AML-193 (cell line): ENCODE measurements at regions not wholly inside any gene's neighbourhood (a gene's known extent, or its start where the extent isn't known, plus 50 kb on each side); places are given as distances from the start of the nearest gene placed in this dataset.
"Not testable (repeated sequence)": the region's sequence is repeated elsewhere in the genome, so short reads cannot be mapped to it uniquely, and the experiment has no call there.

Experiments
- DNase-seq, 2 experiments: peaks; one replicate each; lab custom pipeline; 2025; lab: John Stamatoyannopoulos, UW

DNA sequence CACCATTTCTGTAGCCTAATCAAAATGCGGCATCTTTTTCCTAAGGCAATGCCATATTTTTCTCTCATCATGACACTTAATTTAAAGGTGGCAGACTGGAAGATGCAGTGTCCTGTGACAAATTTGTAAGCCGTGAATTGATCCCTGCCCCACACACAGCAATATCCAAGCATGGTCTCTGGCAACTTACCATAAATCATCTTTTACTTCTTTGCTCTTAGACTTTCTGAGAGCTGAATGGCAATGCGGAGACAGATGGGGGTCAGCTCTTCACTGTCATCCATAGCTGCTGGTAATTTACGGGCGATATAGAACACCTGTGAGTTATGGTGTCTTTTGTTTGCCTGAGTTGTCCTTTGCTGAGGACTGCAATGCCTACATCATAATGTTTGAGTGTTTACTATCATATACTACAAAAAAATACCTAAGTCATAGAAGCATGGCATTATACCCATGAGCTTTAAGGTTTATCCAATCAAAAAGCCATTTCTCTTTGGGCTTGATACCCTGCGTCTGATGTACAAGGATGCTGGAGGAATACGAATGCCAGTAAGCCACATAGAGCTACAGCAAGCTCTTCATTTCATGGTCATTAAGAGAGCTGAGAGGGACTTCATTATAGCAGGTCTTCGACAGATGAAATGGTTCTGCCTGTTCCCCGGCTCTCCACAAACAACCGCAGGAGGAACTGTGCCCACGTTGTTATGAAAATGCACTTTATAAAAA lies 148.1 kb downstream of the TRIML1 start:
- no peak for DNase-seq

DNA sequence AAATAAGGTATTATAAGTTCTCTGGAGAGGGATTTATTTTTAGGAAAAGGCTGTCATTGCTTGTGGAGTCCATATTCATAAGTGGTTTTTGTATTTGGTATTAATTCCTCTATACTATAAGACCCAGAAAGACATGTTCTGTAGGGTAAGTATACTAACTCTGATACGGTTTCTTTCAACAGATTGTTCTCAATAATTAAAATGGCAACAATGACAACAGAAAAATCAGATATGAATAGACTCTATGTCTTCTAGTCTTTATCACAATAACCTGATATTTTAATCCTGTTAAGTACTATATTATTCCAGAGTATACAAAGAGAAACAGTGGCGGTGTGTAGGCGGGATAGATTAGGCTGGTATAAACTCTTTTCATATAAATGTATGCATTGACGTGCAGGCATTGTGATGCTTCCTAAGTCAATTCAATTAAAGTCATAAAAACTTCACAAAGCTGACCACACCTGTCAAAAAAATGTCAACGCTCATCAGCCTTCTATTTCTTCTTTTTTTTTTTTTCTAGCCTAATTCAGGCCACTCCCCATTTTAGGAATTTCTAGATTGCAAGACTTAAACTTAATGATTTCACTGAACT lies 150.4 kb downstream of the TRIML1 start:
- no peak for DNase-seq

DNA sequence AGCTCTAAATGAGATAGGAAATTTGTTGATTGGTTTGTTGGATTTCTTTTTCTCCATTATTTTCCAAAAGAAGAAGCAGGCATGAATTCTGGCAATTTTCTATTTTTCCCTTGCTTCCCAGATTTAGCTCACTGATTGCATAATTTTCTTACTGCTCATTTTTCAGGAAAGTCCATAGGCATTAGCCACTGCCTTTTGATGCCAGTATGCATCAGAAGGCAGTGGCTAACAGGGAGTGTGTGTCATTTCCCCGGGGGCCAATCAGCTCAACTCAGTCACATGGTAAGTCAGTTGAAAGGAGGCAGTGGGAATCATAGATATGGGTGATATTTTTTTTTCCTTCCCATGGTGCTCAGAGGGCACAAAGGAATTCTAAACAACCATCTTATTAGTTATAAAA lies 156.7 kb downstream of the TRIML1 start:
- no peak for DNase-seq

DNA sequence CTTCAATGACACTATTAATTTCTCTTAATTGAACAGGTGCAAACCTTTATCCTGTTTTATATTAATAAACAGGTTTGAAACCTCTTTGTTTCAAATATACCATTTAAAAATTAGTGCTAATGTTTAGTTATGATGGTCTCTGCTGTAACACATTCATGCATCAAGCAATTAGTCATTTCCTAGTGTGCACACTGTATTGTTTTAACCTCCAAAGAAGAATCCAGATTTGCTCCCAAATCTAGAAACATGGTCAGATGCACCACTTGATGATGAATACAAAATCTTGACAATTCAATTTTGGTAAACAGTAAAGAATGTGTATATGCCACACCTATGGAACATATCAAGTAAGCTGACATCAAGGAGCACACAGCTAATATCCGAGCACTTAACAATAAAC lies 157.1 kb downstream of the TRIML1 start:
- DNase-seq, result no peak

DNA sequence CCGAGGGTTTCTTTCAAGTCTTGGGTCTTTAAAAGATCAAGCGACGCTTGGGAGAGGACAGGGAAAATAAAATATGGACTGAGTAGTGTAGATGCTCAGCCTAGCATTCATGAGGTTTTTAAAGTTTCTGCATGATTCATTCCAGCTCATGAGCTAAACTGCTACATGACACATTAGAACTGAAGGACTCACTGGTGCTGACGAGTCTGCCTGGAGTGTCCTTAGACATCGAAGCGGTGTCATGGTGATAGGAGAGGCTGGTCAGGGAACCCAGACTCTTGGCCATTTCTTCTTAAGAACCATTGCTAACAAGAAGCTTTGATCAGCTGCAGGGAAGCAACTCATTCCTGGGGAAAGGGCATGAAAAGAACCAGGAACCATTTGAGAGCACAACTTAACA lies 158.6 kb downstream of the TRIML1 start:
- DNase-seq, result no peak

DNA sequence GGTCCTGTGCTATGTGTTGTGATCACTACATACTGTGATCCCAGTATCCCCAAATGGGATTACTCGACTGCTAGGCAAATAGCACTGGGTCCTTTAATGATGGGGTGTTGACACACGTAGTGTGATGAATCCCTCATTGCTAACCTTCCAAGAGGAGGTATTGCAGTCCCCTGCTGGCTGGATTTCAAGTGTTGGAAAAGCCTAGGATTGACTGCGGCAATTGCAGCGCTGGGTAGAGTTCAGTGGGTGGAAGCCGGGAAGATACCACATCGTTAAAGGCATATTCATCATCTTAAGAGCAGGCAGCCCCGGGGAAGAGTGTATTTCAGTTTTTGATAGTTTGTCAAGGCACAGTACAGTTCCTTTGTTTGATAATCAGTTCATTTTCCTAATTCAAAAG lies 159.9 kb downstream of the TRIML1 start:
- DNase-seq, result no peak

DNA sequence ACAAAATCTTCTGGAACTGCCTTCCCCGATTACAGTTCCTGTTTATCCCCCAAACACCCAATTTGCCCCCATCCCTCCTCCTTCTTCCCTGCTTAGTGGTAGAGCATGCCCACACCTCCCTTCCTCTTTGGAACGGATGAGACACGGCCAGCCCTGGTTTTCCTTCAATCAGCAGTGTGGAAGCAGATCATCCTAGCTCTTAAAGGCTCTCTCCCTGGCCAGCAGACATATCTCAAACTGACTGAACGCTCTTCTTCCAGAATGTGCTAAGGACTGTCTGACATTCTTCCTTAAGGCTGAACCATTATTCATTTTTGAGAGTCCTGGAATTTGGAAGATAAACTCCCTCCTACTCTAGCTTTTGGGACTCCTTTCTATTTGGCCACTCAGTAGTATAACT lies 161.1 kb downstream of the TRIML1 start:
- no peak for DNase-seq

DNA sequence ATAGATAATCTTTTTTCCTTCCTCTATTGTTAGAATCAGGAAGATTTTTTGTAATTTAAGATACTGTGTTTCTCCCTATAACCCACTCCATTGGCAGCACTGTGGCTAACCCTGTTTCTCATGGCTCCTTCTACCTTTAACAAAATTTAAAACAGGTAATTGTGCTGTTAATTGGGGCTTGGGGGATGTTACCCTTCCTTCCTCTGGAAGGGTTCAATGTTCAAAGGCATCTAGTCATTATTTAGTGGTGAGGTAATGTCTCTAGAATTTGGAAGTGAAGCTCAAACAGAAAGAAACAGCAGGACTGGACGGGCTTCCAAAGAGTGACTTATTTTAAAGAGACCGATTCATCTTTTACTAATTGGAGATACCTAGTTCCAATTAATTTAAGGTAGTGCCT lies 166.4 kb downstream of the TRIML1 start:
- no peak for DNase-seq

DNA sequence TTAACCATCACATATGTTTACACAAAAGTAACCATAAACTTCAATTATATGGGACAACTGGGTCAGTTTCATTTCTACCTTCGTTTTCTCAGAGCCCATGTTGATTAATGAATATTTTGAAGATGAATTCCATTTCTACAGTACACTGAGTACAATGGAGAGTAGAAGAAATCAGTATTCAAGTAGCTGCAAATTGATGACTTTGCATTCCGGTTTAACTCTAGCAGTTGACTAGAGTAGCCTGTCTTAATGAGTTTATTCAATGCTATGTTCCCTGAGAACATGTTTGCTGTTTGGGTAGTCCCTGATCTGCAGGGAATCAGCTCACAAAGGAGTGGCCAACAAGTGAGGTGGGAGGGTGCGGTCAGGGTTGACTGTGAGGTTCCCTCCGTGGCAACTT lies 168.3 kb downstream of the TRIML1 start:
- no peak for DNase-seq

DNA sequence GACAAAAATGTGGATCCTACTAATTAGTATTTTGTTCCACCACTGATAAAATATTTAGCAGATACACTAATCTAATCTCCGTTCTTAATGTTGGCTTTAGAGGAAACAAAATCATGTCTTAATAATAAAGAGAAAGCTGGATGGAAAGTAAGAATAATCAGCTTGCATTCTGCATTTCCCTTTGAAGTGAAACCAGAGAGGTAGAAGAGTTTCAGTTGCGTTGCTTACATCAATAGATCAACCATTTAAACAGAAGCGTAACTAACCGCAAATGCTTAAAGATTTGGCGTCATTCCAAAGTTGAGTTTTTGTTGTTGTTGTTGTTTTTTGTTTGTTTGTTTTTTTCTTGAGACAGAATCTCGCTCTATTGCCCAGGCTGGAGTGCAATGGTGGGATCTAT lies 168.9 kb downstream of the TRIML1 start:
- no peak for DNase-seq

DNA sequence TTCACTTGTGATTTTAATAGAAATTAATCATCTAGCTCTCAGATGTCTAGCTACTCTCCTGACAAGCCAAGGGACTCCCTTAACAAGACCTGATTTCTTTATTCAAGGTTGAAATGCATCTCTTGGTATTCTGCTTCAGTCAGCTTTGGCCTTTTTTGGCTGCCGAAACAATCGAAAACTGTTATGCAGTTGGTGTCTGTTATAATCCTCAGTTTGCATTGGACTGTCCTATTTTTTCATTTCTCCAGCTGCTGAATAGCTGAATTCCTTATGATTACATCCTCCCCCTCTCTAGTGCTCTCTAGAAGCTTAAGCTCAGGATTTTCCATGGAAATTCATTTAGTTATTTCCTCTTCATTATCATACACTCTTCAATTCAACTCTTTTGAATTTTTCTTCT lies 177.2 kb downstream of the TRIML1 start:
- DNase-seq, result no peak

DNA sequence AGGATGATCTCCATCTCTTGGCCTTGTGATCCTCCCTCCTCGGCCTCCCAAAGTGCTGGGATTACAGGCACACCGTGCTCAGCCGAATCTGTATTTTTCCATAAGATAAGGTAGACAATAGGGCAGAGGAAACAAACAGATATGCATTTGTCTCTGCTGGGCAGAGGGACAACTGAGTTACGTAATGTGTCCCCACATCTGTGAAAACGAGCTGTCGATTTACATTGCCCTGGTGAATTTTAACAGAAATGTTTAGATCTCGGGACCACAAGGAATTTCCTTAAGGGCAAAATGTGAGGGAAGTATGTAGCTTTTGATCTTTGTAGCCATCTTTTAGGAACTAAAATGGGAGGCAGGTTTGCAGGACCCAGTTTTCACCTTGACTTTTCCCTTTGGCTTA lies 189.7 kb downstream of the TRIML1 start:
- no peak for DNase-seq

DNA sequence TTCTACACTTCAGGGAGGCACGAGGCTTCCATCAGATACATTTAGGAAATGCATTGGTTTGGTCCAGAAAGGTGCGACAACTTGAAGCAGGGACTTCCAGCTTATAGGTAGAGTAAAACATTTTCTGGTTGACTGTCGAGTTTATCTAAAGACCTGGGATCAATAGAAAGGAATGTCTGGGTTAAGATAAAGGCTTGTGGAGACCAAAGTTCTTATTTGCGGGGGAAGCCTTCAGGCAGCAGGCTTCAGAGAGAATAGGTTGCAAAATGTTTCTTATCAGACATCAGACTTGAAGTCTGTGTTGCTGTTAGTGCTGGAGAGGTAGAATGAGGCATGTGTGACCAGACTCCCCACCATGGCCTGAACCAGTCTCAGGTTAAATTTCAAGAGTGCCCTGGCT lies 190.3 kb downstream of the TRIML1 start:
- DNase-seq, result no peak

DNA sequence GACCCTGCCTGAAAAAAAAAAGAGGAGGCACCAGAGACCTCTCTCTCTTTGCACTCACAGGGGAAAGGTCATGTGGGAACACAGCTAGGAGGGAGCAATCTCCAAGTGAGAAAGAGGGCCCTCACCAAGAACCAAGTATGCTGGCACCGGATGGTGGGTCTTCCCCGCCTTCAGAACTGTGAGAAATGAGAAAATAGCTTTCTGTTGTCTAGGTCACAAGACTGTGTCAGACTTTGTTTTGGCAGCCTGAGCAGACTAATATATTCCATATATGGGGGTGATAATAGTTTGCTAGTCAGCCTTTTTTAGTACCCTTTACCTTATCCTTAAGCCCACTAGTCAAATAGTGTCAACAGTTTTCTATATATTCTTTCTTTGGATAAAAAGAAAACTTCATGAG lies 193.0 kb downstream of the TRIML1 start:
- DNase-seq, result no peak

DNA sequence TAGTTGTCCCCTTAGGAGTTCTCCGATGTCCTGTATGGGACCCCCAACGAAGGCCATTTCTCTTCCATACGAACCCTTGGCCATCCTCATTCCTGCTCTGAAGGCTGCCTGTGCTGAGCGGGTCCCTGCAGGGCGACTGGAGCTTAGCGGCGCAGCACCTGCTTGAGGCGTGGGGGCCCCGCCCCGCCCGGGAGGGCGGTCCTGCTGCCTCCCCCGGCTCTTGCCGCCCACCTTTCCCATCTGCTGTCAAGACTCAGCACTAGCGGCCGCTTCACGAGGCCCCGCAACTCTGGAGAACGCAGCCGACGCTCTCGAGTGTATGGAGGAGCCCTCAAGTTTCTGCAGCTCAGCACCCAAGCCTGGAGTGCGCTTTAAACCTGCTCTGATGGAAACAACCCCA lies 197.7 kb downstream of the TRIML1 start:
- no peak for DNase-seq

DNA sequence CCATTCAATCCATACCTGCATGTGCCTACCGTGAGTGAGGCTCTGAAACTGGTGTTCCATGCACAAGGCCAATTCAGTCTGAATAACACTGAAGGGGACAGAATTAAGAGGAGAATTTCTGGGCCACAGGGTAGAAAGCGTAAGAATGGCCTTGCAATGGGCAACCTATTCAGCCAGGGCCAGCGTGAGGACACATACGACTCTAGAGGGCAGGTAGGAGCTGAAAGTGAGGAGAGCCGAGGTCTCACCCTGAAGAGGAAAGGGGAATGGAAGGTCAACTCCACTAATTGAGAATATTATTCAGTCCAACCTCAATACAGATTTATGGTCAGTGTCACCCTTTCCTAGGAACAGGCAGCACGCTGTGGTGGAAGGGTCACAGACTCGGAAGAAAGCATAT lies 202.2 kb downstream of the TRIML1 start:
- DNase-seq, result no peak

DNA sequence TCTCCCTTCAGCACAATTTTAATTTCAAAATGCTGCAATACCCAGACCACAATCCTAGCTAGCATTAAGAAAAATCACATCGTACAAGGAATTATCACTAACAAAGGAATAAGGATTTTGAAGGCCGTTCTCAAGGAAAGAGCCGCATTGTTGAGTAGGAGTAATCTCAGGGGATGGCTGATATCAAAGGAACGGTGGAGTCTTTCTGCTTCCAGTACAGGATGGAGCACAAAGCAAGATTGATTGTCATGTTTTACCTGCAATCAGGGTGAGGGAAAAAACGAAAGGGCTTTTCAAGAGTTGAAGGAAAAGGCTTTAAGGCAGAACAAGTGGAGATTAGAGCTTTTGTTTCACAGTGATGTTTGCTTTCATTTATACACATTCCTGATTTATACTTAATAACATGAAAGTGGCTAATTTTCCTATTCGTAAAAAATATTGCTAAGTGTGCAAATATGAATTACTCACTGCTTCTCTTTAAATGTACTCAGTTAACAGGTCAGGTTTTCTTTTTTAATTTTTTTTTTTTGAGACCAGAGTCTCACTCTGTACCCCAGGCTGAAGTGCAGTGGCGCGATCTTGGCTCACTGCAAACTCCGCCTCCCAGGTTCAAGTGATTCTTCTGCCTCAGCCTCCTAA lies 207.0 kb downstream of the TRIML1 start:
- no peak for DNase-seq

DNA sequence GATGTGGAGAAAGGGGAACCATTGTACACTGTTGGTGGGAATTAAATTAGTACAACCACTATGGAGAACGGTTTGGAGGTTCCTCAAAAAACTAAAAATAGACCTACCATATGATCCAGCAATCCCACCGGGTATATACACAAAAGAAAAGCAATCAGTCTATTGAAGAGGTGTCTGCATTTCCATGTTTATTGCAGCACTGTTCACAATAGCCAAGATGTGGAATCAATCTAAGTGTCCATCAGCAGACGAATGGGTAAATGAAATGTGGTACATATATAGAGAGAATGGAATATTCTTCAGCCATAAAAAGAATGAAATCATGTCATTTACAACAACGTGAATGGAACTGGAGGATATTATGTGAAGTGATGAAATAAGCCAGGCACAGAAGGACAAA lies 208.1 kb downstream of the TRIML1 start:
- no peak for DNase-seq

DNA sequence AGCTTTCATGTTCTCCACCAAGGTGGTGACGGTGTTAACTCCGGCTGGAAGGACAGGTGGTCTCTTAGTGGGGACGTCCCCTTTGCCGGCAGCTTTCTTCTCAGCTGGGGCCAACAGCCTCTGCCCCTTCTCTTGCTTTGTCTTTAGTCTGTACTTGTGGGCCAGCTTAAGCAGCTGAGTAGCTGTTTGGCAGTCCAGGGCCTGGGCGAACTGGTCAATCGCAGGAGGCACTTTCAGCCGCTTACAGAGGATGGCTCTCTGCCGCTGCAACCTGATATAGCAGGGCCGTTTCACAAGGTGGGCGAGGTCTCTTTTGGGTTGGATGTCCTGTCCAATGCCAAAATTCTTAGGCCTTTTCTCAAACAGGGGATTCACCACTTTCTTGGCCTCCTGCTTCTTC lies 210.3 kb downstream of the TRIML1 start:
- not testable (repeated sequence) for DNase-seq

DNA sequence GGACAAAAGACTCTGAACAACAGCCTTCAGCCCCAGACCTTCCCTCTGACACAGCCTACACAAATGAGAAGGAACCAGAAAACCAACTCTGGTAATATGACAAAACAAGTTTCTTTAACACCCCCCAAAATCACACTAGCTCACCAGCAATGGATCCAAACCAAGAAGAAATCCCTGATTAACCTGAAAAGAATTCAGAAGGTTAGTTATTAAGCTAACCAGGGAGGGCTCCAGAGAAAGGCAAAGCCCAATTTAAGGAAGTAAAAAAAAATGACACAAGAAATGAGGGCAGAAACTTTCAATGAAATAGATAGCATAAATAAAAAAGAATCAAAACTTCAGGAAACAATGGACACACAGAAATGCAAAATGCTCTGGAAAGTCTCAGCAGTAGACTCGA lies 224.0 kb downstream of the TRIML1 start:
- DNase-seq, result no peak

DNA sequence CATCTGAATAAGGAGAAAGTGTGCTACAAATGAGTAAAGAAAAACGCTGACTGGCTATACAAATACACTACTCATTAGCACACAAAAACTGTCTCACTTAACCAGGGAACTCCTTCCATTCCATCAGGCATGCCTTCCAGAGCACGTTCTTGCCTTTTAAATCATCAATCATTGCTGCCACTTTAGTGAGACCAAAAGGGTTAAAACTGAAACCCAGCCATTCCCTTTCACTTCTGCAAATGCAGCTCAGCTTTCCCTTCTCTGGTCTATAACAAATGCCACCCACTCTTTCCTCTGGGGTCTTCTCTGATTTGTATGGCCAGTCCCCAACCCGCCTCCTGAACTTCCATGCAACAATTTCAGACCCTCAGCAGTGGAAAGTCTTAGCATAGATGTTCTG lies 231.5 kb downstream of the TRIML1 start:
- DNase-seq, result no peak

DNA sequence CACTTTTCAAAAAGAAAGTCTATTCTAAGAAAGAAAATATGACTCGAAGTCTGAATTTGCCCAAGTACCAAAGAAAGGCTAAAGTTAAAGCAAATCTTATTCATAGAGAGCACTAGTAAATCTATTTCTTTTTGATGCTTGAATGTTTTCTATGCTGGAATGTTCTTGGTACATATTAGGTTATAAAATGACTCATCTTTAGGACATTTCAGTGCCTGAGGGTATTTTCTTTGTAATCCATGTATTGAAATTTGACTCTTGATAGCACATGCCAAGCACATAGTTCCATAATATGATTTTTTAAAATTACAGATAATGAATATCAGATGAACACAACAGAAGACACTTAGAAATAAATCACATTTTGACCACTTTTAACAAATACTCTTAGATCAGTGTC lies 232.8 kb downstream of the TRIML1 start:
- no peak for DNase-seq

DNA sequence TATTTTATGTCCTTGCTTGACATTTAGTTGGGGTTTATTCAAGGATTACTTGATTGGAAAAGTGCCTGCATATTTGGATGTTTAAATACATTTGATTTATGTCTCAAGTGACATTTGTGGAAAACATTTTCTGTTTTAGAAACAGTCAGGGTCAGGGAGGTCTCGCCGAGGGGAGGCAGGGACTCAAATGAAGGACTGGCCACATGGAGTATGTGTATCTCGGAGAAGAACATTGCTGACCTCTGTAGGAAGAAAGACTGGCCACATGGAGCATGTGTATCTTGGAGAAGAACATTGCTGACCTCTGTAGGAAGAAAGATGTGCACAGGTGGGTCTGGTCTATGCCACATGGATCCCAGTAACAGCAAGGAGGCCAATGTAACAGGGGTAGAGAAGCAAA lies 233.6 kb downstream of the TRIML1 start:
- no peak for DNase-seq

DNA sequence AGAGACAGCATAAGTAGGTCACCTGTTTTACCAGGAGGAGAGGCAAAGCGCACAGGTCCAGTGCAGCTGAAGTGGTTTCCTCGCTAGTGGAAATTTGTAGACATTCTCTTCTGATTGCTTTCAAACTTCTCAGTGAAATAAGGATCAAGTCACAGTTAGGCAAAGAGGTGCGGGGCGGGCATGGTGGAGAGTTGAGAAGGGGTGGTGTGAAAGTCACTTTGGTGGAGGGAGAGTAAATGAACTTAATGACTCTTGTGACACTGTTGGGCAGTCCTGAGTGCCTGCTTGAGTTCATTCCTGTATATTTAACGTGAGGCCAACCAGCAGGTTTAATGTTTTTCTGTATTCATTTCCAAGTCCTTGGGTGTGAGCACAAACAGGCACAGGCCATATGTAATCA lies 235.6 kb downstream of the TRIML1 start:
- no peak for DNase-seq
